Neural progenitor cell (in vitro differentiated cells): ENCODE measurements at regions not wholly inside any gene's neighbourhood (a gene's known extent, or its start where the extent isn't known, plus 50 kb on each side); places are given as distances from the start of the nearest gene placed in this dataset.

ENCODE experiments used
- DNase-seq: peaks from one replicate; pipeline ENCODE4 v3.0.0-alpha.2; 2016; ENCODE audit warnings: low spot score
- H2AFZ ChIP-seq: fragments of 200-600 bp; sonication (generic); replicated peaks from 2 replicates; pipeline ENCODE4 v1.6.1; 2016; ENCODE audit warnings: antibody characterized with exemption
- H3F3A ChIP-seq: fragments of 200-600 bp; sonication (generic); 2 replicates; pipeline ENCODE4 v1.6.1; 2016; ENCODE audit warnings: antibody characterized with exemption, low read depth
- H3K27ac ChIP-seq: fragments of 200-600 bp; sonication (generic); 2 replicates; pipeline ENCODE4 v1.5.1; 2016; ENCODE audit warnings: mild to moderate bottlenecking
- H3K27me3 ChIP-seq: fragments of 200-600 bp; sonication (generic); 2 replicates; pipeline ENCODE4 v1.6.1; 2016; ENCODE audit warnings: mild to moderate bottlenecking, moderate library complexity
- H3K36me3 ChIP-seq: fragments of 200-600 bp; sonication (generic); 2 replicates; pipeline ENCODE4 v1.5.1; 2016
- H3K4me1 ChIP-seq: fragments of 200-600 bp; sonication (generic); 2 replicates; pipeline ENCODE4 v1.6.1; 2016; ENCODE audit warnings: mixed run types
- H3K4me2 ChIP-seq: fragments of 200-600 bp; sonication (generic); 2 replicates; pipeline ENCODE4 v1.6.1; 2016
- H3K4me3 ChIP-seq: fragments of 200-600 bp; sonication (generic); 2 replicates; pipeline ENCODE4 v1.5.1; 2016
- H3K79me2 ChIP-seq: fragments of 200-600 bp; sonication (generic); 2 replicates; pipeline ENCODE4 v1.6.1; 2016; ENCODE audit warnings: low read depth
- H3K9ac ChIP-seq: fragments of 200-600 bp; sonication (generic); 2 replicates; pipeline ENCODE4 v1.6.1; 2016
- H3K9me3 ChIP-seq: fragments of 200-600 bp; sonication (generic); 2 replicates; pipeline ENCODE4 v1.5.1; 2016; ENCODE audit warnings: low read depth
- H4K20me1 ChIP-seq: fragments of 200-600 bp; sonication (generic); 2 replicates; pipeline ENCODE4 v1.6.1; 2016; ENCODE audit warnings: low read depth
- H3K27ac Mint-ChIP-seq: 3 replicates; pipeline ENCODE4 v1.8.0; 2021; ENCODE audit warnings: mixed read lengths
- H3K27me3 Mint-ChIP-seq: 2 replicates; pipeline ENCODE4 v1.8.0; 2022; ENCODE audit warnings: low read depth, mild to moderate bottlenecking, inconsistent platforms, moderate library complexity, mixed read lengths; ENCODE audit not compliant: insufficient read depth
- H3K36me3 Mint-ChIP-seq: 3 replicates; pipeline ENCODE4 v1.8.0; 2021; ENCODE audit warnings: mixed read lengths
- H3K4me1 Mint-ChIP-seq: 3 replicates; pipeline ENCODE4 v1.8.0; 2021; ENCODE audit warnings: mixed read lengths
- H3K4me3 Mint-ChIP-seq: 3 replicates; pipeline ENCODE4 v1.8.0; 2021; ENCODE audit warnings: mild to moderate bottlenecking, moderate library complexity, mixed read lengths
- H3K9me3 Mint-ChIP-seq: 3 replicates; pipeline ENCODE4 v1.8.0; 2020; ENCODE audit warnings: mixed read lengths
- CTCF ChIP-seq: fragments of 200-600 bp; sonication (generic); IDR thresholded peaks from 2 replicates; pipeline ENCODE4 v1.5.1; 2017; ENCODE audit warnings: antibody characterized with exemption, mild to moderate bottlenecking
- EZH2 ChIP-seq: fragments of 200-600 bp; sonication (generic); IDR thresholded peaks from 2 replicates; pipeline ENCODE4 v1.6.1; 2017; ENCODE audit warnings: antibody characterized with exemption, mild to moderate bottlenecking, moderate library complexity
- EZH2phosphoT487 ChIP-seq: fragments of 200-600 bp; sonication (generic); IDR thresholded peaks from 2 replicates; pipeline ENCODE4 v1.6.1; 2017; ENCODE audit warnings: antibody characterized with exemption

- no peak overlapping the region for H3K9ac ChIP-seq
- H3K27ac Mint-ChIP-seq = no peak overlapping the region
- H3K4me3 Mint-ChIP-seq = no peak overlapping the region
Measured at GRCh38 chr3:22068619-22069018, 317.6 kb upstream of the ZNF385D start.

GRCh38 chr3:22088204-22088603 lies 337.2 kb upstream of the ZNF385D start:
- Histone ChIP-seq H3K9me3 (no peaks in the 10 kb centered on the region), H3K27ac (no peak overlapping the region), H3K4me2 (no peak overlapping the region), H3K4me1 (no peaks in the 10 kb centered on the region), H3F3A (no peaks in the 10 kb centered on the region), H2AFZ (peak overlapping the region; percentile 63), H3K4me3 (no peak overlapping the region), H4K20me1 (no peaks in the 10 kb centered on the region), H3K79me2 (no peaks in the 10 kb centered on the region), H3K9ac (no peak overlapping the region), H3K36me3 (no peaks in the 10 kb centered on the region), H3K27me3 (peaks cover 6% of the 10 kb centered on the region)
- TF ChIP-seq CTCF (no peak), EZH2phosphoT487 (no peak), EZH2 (no peak)
- no peak for DNase-seq
- Mint-ChIP-seq H3K9me3 (no peaks in the 10 kb centered on the region), H3K36me3 (no peaks in the 10 kb centered on the region), H3K4me1 (no peaks in the 10 kb centered on the region), H3K27ac (no peak overlapping the region), H3K27me3 (no peaks in the 10 kb centered on the region), H3K4me3 (no peak overlapping the region)

More at GRCh38 chr3:22068619-22069018, 317.6 kb upstream of the ZNF385D start:
- no peaks in the 10 kb centered on the region for H3K9me3 ChIP-seq
- no peak for DNase-seq
- Mint-ChIP-seq H3K36me3 (no peaks in the 10 kb centered on the region), H3K9me3 (no peaks in the 10 kb centered on the region), H3K27me3 (no peaks in the 10 kb centered on the region), H3K4me1 (no peaks in the 10 kb centered on the region)
- no peaks in the 10 kb centered on the region for H3K36me3 ChIP-seq
- no peaks in the 10 kb centered on the region for H3F3A ChIP-seq
- H4K20me1 ChIP-seq = no peaks in the 10 kb centered on the region
- H2AFZ ChIP-seq = no peak overlapping the region
- no peaks in the 10 kb centered on the region for H3K4me1 ChIP-seq
- no peaks in the 10 kb centered on the region for H3K27me3 ChIP-seq
- H3K4me2 ChIP-seq = no peak overlapping the region
- no peak overlapping the region for H3K4me3 ChIP-seq
- no peak overlapping the region for H3K27ac ChIP-seq
- TF ChIP-seq CTCF = no peak
- no peak for TF ChIP-seq EZH2
- TF ChIP-seq EZH2phosphoT487 = no peak
- no peaks in the 10 kb centered on the region for H3K79me2 ChIP-seq

GRCh38 chr3:22089284-22089683 lies 338.3 kb upstream of the ZNF385D start:
- Histone ChIP-seq H2AFZ (no peak overlapping the region), H3K4me2 (no peak overlapping the region), H4K20me1 (no peaks in the 10 kb centered on the region), H3K27ac (no peak overlapping the region), H3K79me2 (no peaks in the 10 kb centered on the region), H3K9me3 (no peaks in the 10 kb centered on the region), H3K4me1 (no peaks in the 10 kb centered on the region), H3K36me3 (no peaks in the 10 kb centered on the region), H3K9ac (no peak overlapping the region), H3K27me3 (peaks cover 6% of the 10 kb centered on the region), H3F3A (no peaks in the 10 kb centered on the region), H3K4me3 (no peak overlapping the region)
- Mint-ChIP-seq H3K9me3 (no peaks in the 10 kb centered on the region), H3K4me3 (no peak overlapping the region), H3K36me3 (no peaks in the 10 kb centered on the region), H3K27me3 (no peaks in the 10 kb centered on the region), H3K4me1 (no peaks in the 10 kb centered on the region), H3K27ac (no peak overlapping the region)
- TF ChIP-seq CTCF (peak; percentile 66), EZH2 (no peak), EZH2phosphoT487 (no peak)
- peak; percentile 45 for DNase-seq

GRCh38 chr3:22091329-22091728 lies 340.3 kb upstream of the ZNF385D start:
- Histone ChIP-seq H2AFZ (no peak overlapping the region), H3K4me1 (no peaks in the 10 kb centered on the region), H4K20me1 (no peaks in the 10 kb centered on the region), H3K36me3 (no peaks in the 10 kb centered on the region), H3F3A (no peaks in the 10 kb centered on the region), H3K4me3 (no peak overlapping the region), H3K4me2 (no peak overlapping the region), H3K27me3 (peaks cover 6% of the 10 kb centered on the region), H3K79me2 (no peaks in the 10 kb centered on the region), H3K9me3 (no peaks in the 10 kb centered on the region), H3K27ac (no peak overlapping the region), H3K9ac (no peak overlapping the region)
- no peak overlapping the region for H3K4me3 Mint-ChIP-seq
- no peaks in the 10 kb centered on the region for H3K4me1 Mint-ChIP-seq
- no peak for DNase-seq
- no peaks in the 10 kb centered on the region for H3K36me3 Mint-ChIP-seq
- no peaks in the 10 kb centered on the region for H3K27me3 Mint-ChIP-seq
- TF ChIP-seq EZH2 = no peak
- no peak for TF ChIP-seq EZH2phosphoT487
- TF ChIP-seq CTCF = no peak
- H3K27ac Mint-ChIP-seq = no peak overlapping the region
- no peaks in the 10 kb centered on the region for H3K9me3 Mint-ChIP-seq
